ENCODE measurements at regions not wholly inside any gene's neighbourhood (a gene's known extent, or its start where the extent isn't known, plus 50 kb on each side); places are given as distances from the start of the nearest gene placed in this dataset.

GRCh38 chr1:244106837-244107493 lies 55.9 kb downstream of the ZBTB18 start:
- no peak for TF ChIP-seq EZH2 (IDR thresholded peaks at IDR 0.05)
- no peak for TF ChIP-seq EZH2phosphoT487 (IDR thresholded peaks at IDR 0.05)
- no peak for TF ChIP-seq CTCF (IDR thresholded peaks at IDR 0.05)
- Histone ChIP-seq H3K4me1 (no peaks in the 10 kb centered on the region), H2AFZ (replicated peaks) (peak overlapping the region; percentile 40), H3K9me3 (ENCODE audit: low read depth) (no peaks in the 10 kb centered on the region), H3K79me2 (ENCODE audit: low read depth) (no peaks in the 10 kb centered on the region), H3K36me3 (no peaks in the 10 kb centered on the region), H3K4me2 (no peak overlapping the region), H3K4me3 (no peak overlapping the region), H3K27me3 (no peaks in the 10 kb centered on the region), H3K9ac (no peak overlapping the region), H4K20me1 (ENCODE audit: low read depth) (no peaks in the 10 kb centered on the region), H3F3A (ENCODE audit: low read depth) (no peaks in the 10 kb centered on the region), H3K27ac (no peak overlapping the region)
- DNase-seq (ENCODE audit: low spot score) = no peak
- Mint-ChIP-seq H3K27ac (no peak overlapping the region), H3K9me3 (no peaks in the 10 kb centered on the region), H3K4me1 (peaks cover 26% of the 10 kb centered on the region), H3K4me3 (no peak overlapping the region), H3K27me3 (ENCODE audit: insufficient read depth, low read depth) (peaks cover 4% of the 10 kb centered on the region), H3K36me3 (no peaks in the 10 kb centered on the region)

- no peak overlapping the region for H3K4me2 ChIP-seq
- no peaks in the 10 kb centered on the region for H3K79me2 ChIP-seq (ENCODE audit: low read depth)
- no peak overlapping the region for H2AFZ ChIP-seq (replicated peaks)
- no peak overlapping the region for H3K4me3 Mint-ChIP-seq
- no peak for TF ChIP-seq CTCF (IDR thresholded peaks at IDR 0.05)
- TF ChIP-seq EZH2phosphoT487 (IDR thresholded peaks at IDR 0.05) = no peak
- no peak for TF ChIP-seq EZH2 (IDR thresholded peaks at IDR 0.05)
- no peak overlapping the region for H3K4me3 ChIP-seq
- peaks cover 3% of the 10 kb centered on the region for H3K27me3 Mint-ChIP-seq (ENCODE audit: insufficient read depth, low read depth)
- no peaks in the 10 kb centered on the region for H3K9me3 ChIP-seq (ENCODE audit: low read depth)
- H3K27ac Mint-ChIP-seq = no peak overlapping the region
- no peaks in the 10 kb centered on the region for H3K27me3 ChIP-seq
- H3K4me1 Mint-ChIP-seq = peaks cover 22% of the 10 kb centered on the region
- no peak for DNase-seq (ENCODE audit: low spot score)
- no peaks in the 10 kb centered on the region for H3K36me3 ChIP-seq
- no peaks in the 10 kb centered on the region for H4K20me1 ChIP-seq (ENCODE audit: low read depth)
- H3K4me1 ChIP-seq = no peaks in the 10 kb centered on the region
- H3K9me3 Mint-ChIP-seq = no peaks in the 10 kb centered on the region
- no peak overlapping the region for H3K9ac ChIP-seq
- H3K36me3 Mint-ChIP-seq = no peaks in the 10 kb centered on the region
- no peak overlapping the region for H3K27ac ChIP-seq
- H3F3A ChIP-seq (ENCODE audit: low read depth) = no peaks in the 10 kb centered on the region
Observed at GRCh38 chr1:244111027-244111426, 59.9 kb downstream of the ZBTB18 start.

GRCh38 chr1:244112041-244112440 lies 61.0 kb downstream of the ZBTB18 start:
- TF ChIP-seq EZH2phosphoT487 (IDR thresholded peaks at IDR 0.05) (no peak), CTCF (IDR thresholded peaks at IDR 0.05) (no peak), EZH2 (IDR thresholded peaks at IDR 0.05) (no peak)
- Mint-ChIP-seq H3K27ac (no peak overlapping the region), H3K36me3 (no peaks in the 10 kb centered on the region), H3K9me3 (peaks cover 3% of the 10 kb centered on the region), H3K27me3 (ENCODE audit: insufficient read depth, low read depth) (peaks cover 3% of the 10 kb centered on the region), H3K4me1 (peaks cover 16% of the 10 kb centered on the region), H3K4me3 (no peak overlapping the region)
- Histone ChIP-seq H4K20me1 (ENCODE audit: low read depth) (no peaks in the 10 kb centered on the region), H2AFZ (replicated peaks) (no peak overlapping the region), H3K4me3 (no peak overlapping the region), H3K27ac (no peak overlapping the region), H3K79me2 (ENCODE audit: low read depth) (no peaks in the 10 kb centered on the region), H3K9ac (no peak overlapping the region), H3K4me2 (no peak overlapping the region), H3F3A (ENCODE audit: low read depth) (no peaks in the 10 kb centered on the region), H3K36me3 (no peaks in the 10 kb centered on the region), H3K27me3 (no peaks in the 10 kb centered on the region), H3K4me1 (no peaks in the 10 kb centered on the region), H3K9me3 (ENCODE audit: low read depth) (no peaks in the 10 kb centered on the region)
- DNase-seq (ENCODE audit: low spot score) = no peak

All from neural progenitor cell (in vitro differentiated cells).